ENCODE measurements at regions not wholly inside any gene's neighbourhood (a gene's known extent, or its start where the extent isn't known, plus 50 kb on each side); places are given as distances from the start of the nearest gene placed in this dataset.
A peak's percentile ranks its signal among the peaks of the same experiment; 100 is the strongest.

DNA sequence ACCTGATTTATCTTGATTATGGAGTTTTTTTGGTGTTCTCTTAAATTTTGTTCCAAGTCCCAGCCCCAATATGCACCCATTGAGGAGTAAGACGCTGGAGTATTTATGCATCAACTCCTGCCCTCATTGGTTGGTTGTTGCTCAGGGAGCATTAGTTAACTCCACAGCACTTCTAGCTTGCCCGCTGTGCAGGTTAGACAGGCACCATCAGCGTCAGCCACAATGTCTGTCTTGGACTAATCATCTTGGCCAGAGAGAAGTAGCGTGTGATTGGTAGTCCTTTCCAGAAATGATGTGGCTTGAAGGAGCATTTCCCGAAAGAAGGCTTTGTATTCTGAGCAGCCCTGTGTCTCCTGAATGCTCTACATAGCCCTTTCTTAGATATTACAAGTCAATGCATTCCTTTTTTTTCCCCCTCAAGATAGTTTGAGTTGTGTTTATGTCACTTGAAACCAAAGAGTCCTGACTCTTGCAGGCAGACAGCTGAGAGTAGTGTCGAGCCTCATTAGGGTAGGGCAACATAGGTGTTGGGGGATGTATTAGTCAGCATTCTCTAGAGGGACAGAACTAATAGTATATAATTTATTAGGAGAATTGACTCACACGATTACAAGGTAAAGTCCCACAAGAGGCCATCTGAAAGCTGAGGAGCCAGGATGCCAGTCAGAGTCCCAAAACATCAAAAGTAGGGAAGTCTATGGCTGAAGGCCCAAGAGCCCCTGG lies 94.6 kb upstream of the RCN1 start:
- no peaks in the 10 kb centered on the region for H3K9me3 ChIP-seq (replicated peaks in 1 of 3)
- H3K36me3 ChIP-seq (replicated peaks in 1 of 2): no peaks in the 10 kb centered on the region
- no peak overlapping the region for H3K27ac ChIP-seq
- H3K27me3 ChIP-seq: no peaks in the 10 kb centered on the region
- no peak for TF ChIP-seq POLR2A (IDR thresholded peaks at IDR 0.05)
- TF ChIP-seq, protein P1, sequence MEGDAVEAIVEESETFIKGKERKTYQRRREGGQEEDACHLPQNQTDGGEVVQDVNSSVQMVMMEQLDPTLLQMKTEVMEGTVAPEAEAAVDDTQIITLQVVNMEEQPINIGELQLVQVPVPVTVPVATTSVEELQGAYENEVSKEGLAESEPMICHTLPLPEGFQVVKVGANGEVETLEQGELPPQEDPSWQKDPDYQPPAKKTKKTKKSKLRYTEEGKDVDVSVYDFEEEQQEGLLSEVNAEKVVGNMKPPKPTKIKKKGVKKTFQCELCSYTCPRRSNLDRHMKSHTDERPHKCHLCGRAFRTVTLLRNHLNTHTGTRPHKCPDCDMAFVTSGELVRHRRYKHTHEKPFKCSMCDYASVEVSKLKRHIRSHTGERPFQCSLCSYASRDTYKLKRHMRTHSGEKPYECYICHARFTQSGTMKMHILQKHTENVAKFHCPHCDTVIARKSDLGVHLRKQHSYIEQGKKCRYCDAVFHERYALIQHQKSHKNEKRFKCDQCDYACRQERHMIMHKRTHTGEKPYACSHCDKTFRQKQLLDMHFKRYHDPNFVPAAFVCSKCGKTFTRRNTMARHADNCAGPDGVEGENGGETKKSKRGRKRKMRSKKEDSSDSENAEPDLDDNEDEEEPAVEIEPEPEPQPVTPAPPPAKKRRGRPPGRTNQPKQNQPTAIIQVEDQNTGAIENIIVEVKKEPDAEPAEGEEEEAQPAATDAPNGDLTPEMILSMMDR (IDR thresholded peaks at IDR 0.05): no peak
- H3K4me3 ChIP-seq: peak overlapping the region in 1 of 4 donors; percentile 1
- DNase-seq: no peak
- 72 to 85% (median 76%) methylated on average over 7 of the region's 7 CpGs for WGBS, 4 donors
- peaks cover 0 to 7% of the 10 kb centered on the region in 2 donors for H3K4me1 ChIP-seq (replicated peaks in 1 of 2)
- intact Hi-C loops (cut with DNase I): no loop called here

DNA sequence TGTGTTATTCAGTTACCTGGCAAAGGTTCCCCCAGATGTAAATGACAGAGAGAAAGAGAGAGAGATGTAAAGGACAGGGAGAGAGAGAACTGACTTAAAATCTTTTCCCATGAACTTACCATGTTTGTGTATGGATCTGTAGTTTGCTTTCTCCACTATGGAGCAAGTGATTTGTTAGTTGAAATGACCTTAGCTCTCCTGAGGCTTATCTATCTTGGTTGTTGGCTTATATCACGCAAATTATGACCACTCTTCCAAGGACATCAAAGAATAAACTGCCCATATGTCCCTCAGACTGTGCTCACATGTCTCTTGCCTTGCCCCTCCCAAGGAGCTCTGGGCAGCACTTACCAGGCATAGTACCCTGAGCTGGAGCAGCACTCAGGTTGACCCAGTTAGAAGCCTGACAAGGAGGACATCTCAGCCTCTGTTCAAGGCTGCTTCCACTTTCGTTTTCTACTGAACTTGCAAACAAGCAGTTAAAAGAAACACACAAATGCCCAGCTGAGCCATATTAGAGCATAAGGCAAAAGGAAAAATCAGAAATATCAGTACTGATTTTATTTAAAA lies 95.3 kb upstream of the RCN1 start:
- peaks cover 0 to 7% of the 10 kb centered on the region in 2 donors for H3K4me1 ChIP-seq (replicated peaks in 1 of 2)
- 11 to 18% (median 13%) methylated on average over 2 of the region's 2 CpGs for WGBS, 4 donors
- peak overlapping the region in 1 of 4 donors; percentile 1 for H3K4me3 ChIP-seq
- no peaks in the 10 kb centered on the region for H3K9me3 ChIP-seq (replicated peaks in 1 of 3)
- TF ChIP-seq, protein P1 (IDR thresholded peaks at IDR 0.05): no peak
- TF ChIP-seq POLR2A (IDR thresholded peaks at IDR 0.05): no peak
- H3K27ac ChIP-seq: no peak overlapping the region
- no peaks in the 10 kb centered on the region for H3K27me3 ChIP-seq
- DNase-seq: peak in 6 of 7 donors; percentile 23 to 64 (median 44)
- H3K36me3 ChIP-seq (replicated peaks in 1 of 2): no peaks in the 10 kb centered on the region
- intact Hi-C loops (cut with DNase I): no loop called here

DNA sequence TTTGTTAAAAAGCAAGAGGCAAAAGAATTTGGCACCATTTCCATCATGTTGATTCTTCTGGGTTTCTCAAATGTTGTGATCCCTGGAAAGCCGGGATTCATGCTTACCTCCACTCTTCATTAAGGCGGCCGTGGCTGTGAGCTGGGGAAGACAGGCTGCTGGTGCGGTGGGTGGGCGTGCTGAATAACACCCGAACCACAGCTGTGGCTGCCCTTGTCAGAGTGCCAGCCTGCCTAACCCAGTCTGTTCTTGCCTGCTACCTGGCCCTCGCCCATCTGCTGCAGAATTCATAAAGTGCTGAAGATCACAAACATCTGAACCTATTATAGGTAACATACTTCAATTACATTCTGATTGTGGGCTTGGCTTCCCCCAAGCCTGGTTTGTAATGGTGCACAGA lies 95.8 kb upstream of the RCN1 start:
- TF ChIP-seq, protein P1 (IDR thresholded peaks at IDR 0.05): no peak
- TF ChIP-seq POLR2A (IDR thresholded peaks at IDR 0.05): no peak
- DNase-seq: no peak
- H3K9me3 ChIP-seq (replicated peaks in 1 of 3): no peaks in the 10 kb centered on the region
- no peaks in the 10 kb centered on the region for H3K27me3 ChIP-seq
- 88 to 90% (median 89%) methylated on average over 7 of the region's 7 CpGs for WGBS, 4 donors
- H3K27ac ChIP-seq: no peak overlapping the region
- H3K4me1 ChIP-seq (replicated peaks in 1 of 2): peaks cover 0 to 7% of the 10 kb centered on the region in 2 donors
- intact Hi-C loops (cut with DNase I): no loop called here
- H3K4me3 ChIP-seq: no peak overlapping the region
- H3K36me3 ChIP-seq (replicated peaks in 1 of 2): no peaks in the 10 kb centered on the region

DNA sequence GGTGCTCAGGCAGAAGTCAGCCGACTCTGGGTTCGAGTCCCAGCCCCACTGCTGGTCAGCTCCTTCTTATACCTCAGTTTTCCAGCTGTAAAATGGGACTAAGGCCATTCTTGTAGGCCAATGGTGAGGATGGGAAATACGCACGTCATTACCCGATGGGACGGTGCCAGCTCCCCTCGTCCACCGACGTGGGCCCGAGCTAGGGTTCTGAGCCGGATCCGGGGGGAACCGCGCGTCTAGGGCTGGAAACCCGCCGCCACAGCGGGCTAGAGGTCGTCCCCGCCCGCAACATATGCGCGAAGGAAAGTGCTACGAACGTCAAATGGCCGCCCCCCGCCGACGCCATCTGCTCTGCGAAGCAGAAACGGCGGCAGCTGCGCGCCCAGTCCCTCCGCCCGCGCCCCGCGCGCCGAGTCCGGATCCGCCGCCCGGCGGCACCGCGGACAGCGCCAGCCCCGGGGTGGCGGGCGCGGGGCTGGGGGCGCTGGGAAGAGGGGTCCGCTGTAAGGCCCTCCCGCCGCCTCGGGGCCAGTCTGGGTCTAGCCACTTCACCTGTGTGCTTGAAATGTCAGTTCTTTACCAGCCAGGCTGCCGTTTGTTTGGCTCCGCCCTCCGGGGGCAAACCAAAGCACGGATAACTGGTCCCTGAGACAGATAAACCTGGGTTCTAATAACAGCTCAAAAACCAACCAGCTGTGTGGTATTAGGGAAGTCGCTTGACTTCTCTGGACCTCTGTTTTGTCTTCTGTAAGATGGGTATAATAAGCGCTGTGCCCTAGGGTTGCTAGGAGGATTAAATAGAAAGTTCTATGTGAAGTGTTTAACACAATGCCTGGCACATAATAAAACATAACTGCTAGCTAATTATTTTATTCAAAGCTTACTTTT lies 103.5 kb upstream of the RCN1 start:
- intact Hi-C loops (cut with DNase I): no loop called here
- Histone ChIP-seq H3K4me3 (peak overlapping the region in 1 of 4 donors; percentile 33), H3K4me1 (replicated peaks in 1 of 2) (no peaks in the 10 kb centered on the region), H3K9me3 (replicated peaks in 1 of 3) (no peaks in the 10 kb centered on the region), H3K27me3 (peaks cover 21% of the 10 kb centered on the region), H3K27ac (no peak overlapping the region), H3K36me3 (replicated peaks in 1 of 2) (no peaks in the 10 kb centered on the region)
- no peak for DNase-seq
- TF ChIP-seq, protein P1 (IDR thresholded peaks at IDR 0.05): no peak
- TF ChIP-seq POLR2A (IDR thresholded peaks at IDR 0.05): no peak
- WGBS, 4 donors: 9 to 27% (median 9%) methylated on average over 11 to 64 of the region's 64 CpGs

Data from adrenal gland (tissue), 9 donors.